DMS 273 (cell line): ENCODE measurements at regions not wholly inside any gene's neighbourhood (a gene's known extent, or its start where the extent isn't known, plus 50 kb on each side); places are given as distances from the start of the nearest gene placed in this dataset.

ENCODE experiments used
- DNase-seq: peaks from one replicate; lab custom pipeline; 2025; ENCODE audit not compliant: unreplicated experiment; lab: John Stamatoyannopoulos, UW

DNA sequence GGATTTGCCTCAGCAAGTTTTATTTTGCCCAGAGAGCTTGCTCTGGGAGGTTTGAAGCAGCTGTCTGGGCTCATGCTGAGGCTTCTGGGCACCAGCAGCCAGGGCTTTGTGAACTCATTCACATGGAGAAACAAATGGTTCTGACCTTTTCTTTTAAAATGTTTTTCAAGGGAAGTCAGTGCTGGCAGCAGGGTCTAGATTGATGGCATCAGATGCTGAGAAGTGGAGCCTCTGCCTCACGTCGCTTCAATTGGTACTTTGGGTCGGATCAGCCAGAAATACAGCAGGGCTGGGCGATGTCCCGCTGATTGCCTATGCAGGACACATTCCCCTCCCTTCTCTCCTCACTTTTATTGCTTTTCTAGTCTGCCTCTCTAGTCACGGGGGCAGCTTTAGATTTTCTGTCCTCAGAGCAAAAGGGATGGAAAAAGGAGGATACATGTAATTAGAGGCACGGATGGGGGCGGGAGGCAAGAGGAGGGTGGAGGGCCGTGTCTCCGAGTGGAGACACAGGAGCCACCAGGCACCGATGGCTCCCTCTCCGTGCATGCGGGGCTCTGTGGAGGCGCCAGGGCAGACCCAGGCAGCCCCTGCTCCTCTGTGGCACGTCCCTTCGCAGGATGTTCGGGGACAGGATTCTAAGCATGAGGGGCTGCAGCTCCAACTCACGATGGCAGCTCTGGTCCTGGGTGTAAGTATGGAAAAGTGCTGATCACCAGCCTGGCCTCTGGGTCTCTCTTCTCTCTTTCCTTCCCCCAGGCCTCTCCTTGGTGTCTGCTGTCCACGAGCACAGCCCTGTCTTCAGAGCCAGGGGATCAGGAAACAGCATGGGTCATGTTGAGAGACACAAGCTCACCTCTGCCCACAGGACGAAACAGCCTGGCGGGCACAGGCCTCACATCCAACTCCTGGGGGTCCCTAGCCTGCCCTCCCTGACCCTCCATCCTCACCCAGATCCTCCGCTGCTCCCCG, 116.1 kb downstream of the FAM43A start:
- peak; percentile 41 for DNase-seq

DNA sequence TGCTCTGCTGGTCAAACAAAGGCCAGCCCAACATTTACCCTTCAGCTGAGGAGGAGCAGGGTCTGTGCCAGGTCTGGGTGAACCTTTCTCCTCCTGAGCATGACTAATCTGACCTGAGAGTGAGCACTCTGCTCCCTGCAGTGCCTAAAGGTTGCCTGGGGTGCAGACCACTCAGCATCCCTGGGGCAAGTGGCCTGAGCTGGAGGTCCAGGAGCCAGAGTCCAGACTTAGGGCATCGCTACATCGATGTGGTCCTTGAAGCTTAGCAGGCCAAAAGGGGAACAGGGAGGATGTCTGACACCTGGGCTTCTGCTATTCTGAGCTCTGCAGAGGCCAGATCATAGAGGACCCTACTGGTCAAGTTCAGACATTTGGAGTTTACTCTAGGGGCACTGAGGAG, 119.1 kb downstream of the FAM43A start:
- DNase-seq: no peak

DNA sequence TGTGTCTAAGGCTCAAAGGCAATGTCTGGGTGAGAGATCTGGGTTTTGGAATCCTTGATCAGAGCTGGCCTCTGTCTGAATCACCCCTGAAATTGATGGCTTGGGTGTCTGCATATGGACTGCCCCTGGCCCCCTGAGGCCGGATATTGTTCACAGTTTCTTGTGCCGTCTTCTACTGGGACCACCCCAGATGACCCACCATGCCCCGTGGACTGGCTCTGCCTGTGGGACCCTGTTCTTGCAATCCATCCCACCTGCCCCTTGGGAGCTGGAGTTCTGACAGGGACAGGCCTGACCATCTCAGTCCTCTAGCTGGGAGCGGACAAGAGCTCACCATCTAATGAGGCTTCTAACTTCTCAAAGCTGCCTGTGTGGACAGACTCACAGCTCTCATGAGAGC, 119.9 kb downstream of the FAM43A start:
- no peak for DNase-seq

DNA sequence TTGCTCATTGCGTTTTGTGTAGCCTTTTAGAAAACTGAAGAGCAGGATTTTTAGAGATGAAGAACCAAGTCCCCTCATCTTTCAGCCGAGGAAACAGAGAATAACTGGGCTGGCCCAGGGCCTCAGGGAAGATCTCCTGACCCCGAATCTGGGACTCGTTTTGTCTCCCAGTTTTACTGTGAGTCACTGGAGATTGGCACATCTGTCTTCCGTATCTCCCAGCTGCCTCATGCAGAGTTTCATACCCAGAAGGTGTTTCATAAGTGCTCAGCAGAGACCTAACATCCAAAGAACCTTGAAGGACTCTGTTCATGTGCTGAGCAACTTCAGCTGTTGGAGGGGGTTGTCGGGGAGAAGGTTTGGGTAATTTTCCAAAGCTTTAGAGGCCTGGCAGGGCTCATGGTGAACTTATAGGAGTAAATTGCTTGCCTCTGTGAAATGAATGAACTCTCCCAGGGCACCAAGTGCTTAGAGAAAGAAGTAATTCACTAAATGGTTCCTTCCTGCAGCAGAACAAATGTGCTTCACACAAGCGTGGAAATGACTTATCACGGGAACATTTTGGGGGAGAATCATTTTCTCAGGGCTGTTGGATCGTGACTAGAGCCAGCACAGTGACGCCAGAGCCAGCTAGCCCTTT, 121.4 kb downstream of the FAM43A start:
- peak; percentile 19 for DNase-seq

DNA sequence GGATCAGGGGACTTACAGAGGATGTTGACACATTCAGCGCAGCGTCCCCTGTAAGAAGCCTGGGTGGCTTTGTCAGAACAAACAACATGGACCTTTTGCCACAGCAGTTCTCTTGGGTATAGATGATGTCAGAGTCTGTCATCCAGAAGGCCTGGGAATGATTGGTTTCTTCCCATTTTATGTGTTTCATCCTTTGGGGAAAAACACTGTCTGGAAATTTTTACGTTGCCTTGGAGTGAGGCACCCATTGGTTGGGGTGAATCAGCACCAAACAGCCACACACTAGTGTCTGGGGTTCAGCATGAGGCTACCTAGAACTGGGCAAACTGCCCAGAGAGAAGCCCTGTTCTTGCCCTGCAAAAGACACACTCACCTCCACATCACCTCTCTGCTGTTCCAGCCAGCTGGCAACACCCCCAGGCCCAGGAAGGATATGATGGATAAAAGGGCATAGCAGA, 123.0 kb downstream of the FAM43A start:
- no peak for DNase-seq

DNA sequence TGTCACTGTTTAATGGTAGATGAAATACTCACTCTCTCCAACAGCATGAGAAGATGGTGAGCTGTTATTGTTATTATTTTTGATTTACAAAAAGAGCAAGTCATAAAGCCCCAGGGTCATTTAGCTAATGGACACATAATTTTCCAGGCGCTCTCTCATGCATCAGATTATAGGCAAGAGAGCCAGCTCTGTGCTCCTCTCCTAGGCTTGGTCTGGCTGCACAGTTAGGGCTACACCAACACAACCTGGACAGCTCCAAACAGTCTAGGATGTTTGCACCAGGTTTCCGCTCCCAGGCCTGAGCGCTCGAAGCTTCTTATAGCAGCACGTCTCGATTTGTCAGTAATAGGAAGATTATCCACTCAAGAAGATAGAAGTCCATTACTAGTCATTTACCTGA, 123.7 kb downstream of the FAM43A start:
- DNase-seq: no peak

DNA sequence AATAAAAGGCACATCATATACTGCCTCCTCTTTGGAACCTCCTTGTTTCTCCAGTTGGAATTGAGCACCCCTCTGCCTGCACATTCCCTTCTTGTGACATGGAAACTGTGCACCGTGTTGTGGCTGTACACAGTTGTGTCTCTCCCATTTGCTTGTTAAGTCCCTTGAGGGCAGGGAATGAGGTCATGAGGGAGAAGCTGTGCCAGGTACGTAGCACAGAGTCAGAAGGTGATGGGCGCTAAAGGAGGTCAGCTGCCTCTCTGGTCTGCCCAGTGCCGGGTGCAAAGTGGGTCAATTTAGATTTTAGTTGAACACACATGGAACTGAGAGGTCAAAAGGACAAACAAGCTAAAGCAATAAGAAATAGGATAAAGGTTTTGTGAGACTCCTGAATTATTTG, 124.4 kb downstream of the FAM43A start:
- DNase-seq: no peak

DNA sequence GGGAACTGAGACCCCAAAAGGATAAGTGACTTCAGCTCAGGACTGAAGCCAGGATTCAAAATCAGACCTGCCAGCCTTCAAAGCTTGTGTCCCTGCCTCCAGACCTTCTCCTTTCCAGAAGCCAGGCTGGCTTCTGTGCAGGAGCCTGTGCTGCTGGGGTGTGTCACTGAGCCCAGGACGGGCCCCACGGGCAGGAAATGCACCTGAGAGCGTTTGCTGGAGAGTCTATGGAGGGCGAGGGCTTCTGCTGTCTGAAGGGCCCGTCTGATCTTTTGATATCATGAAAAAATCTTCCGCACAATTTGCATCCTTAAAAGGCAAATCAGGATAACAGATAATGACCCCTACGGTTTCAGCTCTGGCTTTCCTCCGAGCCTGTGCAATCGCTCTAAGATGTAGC, 125.4 kb downstream of the FAM43A start:
- no peak for DNase-seq

DNA sequence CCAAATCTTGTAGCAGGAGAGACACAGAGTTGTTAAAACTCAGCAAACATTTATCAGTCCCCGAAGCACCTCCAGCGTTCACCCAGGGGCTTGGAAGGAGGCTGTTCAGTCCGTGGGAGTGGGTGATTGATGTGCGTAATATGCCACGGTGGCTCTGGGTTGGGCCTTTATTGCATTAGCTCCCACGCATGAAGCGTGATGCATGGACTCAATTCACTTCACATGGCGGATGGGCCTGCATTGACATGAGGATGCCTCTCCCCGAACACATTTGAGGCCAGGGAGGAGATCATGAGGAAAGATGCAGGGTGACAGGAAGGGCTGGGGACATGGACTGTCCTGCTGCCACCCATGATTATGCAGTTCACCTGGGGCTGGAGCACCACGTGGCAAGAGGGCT, 126.5 kb downstream of the FAM43A start:
- no peak for DNase-seq

DNA sequence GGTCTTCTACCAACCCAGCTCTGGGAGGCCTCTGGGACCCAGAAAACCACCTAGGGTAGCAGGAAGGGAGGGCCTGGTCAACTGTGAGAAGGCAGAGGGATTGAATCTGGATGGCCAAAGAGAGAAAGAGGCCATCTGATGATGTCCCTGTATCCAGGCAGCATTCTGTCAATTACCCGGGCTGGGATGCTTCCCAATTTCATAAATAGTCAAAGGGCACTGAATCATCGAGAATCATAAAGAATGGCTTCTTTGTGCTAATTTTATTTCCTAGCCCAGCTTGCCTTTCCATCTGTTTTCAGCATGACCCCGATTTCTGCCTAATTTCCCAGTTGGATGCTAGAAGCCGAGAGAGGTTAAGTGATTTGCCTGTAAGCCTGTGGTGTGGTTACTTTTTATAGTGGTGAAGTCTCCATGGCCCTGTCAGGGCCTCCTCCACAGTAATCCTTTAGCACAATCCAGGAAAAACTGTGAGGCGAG, 129.2 kb downstream of the FAM43A start:
- no peak for DNase-seq

DNA sequence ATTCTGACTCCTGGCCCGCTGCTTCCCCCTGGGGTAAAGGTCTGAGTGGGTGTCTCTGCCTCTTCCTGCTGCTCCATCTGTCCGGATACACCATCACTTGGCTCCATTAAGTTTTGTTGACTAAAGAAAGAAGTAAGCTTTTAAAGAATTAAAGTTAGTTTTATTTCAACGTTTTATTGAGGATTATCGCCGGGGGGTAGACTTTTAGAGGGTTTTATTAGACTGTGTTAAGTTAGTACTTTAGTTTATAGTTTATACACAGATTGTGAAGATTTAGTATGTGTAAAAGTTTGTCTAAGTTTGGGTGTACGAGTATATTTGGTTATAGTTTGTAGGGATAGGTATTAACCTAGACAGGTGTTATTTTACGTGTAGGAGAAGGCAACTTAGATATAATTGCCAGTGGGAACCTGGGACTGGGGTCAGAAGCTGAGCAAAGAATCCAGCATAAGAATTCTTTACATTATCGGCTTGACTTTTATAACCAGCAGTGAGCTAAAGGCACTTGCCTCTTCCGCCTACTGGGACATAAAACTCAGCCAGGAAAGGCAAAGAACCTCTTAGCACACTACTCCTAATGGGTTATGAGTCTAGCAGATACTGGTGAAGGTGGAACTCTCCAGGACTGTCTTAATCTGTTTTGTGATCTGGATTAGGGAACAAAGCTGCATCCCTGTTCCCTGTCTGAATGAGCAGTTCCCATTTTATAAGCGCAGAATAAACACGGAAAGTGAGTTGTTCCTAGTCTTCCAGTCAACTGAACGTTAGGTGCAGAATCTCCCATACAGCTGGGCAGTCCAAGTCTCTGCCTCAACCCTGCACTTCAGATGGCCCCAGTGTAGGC, 131.3 kb downstream of the FAM43A start:
- DNase-seq: no peak

DNA sequence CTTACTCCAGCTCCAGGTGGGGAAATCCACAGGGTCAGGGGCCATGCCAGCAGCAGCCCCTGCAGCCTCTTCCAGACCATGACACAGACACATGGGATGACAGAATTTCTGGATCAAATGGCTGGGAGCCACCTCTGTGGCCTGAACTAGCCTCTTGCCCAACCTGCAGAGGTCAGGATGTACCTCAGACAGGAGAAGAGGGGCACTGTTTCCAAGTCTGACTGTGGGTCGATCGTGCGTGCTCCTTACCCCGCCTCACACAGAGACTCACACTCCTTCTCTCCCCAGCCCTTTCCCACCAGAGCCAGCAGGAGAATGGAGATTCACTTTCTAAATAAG, 131.9 kb downstream of the FAM43A start:
- no peak for DNase-seq

DNA sequence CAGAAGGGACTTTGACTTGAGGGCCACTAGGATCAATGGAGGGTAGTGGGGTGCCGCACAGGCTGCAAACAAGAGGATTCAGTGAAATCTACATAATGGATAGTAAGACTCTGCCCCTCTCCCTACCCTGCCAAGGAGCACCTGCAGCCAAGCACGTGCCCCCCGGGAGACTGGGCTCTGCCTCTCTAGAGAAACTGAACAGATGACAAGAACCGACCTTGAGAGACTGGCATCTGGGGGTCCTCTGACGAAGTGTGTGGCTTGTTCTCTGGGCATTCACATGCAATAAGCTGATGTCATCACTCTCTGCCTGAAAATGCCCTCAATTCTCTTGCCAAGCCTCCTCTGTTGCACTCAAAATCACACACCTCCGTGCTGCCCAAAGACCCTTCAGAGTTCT, 132.3 kb downstream of the FAM43A start:
- peak; percentile 31 for DNase-seq

DNA sequence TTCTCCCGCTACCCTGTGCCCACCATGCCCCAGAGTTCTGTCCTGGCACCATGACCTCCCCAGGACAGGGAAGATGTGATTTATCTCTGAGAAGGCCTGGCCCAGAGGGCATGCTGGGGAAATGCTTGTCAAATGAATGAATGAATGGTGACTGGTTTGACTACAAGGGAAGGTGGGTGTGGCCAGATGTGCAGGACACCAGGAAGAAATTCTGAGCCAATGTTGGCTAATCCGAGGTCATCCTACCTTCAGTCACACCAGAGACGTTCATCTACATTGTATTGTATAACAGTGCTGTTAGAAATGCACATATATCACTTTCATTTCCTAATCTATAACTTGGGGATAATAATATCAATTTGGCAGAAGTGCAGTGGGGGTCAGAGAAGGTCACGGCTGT, 138.4 kb downstream of the FAM43A start:
- no peak for DNase-seq

DNA sequence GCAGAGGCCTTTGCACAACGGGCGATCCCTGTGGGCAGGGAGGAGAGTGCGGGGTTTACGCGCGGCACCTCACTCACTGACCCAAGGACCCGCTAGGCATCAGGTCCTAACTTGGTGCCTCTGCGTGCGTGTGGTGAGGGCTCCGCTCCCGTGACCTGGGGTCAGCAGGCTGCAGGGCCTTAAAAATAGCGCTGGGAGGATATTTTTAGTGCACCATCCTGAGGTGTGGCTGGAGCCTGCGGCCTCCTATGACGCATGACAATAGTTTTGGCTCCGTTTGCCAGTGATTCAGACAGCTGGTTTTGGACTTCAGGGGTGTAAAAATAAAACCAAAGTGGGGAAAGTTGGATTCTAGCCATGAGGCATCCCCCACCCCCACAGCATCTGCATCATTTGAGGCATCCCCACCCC, 139.0 kb downstream of the FAM43A start:
- DNase-seq: peak; percentile 44

DNA sequence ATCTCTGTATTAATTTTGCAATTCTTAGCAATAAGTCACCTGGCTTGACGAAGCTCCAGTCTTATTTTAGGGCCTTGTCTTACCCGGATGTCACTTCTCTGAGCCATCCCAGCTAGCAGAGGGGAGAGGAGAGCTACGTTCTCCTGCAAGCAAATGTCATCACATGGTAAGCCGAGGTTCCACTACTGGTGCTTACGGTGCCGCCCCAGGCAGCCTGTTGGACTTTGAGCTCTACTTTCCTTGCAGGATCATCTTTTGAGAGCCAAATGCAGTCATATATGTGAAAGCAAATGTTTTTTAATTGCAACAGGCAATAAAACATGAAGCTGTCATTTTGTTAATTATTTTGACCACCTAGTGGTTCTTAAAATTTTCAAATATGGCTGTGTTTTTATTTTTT, 140.9 kb downstream of the FAM43A start:
- no peak for DNase-seq

DNA sequence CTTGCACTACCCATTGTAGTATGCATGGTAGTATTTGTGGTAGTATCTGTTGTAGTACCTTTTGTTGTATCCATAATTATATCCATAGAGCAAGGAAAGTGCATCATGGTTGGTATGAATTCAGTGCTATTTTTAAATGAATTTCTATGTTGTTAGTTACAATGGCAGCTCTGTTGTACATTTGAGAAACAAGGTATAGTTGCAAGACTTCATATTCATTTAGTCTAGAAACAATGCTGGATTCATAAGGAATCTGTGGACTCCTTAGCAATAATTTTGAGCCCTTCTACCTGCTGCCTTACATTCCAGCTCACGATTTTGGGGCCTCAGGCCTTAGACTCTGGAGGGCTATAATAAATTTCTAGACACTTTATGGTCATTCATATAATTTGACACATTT, 141.8 kb downstream of the FAM43A start:
- no peak for DNase-seq

DNA sequence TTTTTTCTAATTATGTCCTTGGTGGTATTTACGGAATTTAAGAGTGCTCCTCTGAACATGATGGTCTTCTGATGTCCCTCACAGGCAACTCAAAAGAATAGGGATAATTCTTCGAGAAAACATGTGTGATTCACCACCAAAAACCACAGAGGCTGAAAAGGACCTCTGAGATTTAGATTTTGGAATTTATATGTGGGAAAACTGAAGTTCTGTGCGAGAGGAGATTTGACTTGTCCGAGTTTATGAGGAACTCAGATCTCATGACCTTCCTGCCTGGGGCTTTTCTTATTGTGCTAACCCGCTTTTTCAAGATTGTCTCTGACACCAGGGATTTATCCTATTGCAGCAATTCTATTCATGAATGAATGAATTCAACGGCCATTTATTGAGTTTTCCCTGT, 142.4 kb downstream of the FAM43A start:
- DNase-seq: no peak

DNA sequence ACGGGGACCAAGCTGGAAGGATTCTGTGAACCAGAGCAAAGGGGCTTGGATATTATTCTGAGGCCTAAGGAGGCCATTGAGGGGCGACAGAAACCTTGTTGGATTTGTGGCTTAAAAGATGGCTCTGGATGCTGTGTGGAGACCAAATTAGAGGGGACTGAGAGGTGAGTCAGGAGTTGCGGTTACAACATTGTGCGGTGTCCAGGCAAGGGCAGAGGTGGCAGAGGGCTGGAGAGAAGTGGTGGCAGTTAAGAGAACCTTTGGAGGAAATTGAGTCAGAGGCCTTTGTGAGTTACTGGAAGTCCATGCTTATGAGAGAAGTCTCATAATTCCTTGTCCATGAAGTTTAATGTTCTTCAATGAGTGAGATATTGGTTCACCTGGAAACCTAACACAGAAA, 143.2 kb downstream of the FAM43A start:
- DNase-seq: no peak

DNA sequence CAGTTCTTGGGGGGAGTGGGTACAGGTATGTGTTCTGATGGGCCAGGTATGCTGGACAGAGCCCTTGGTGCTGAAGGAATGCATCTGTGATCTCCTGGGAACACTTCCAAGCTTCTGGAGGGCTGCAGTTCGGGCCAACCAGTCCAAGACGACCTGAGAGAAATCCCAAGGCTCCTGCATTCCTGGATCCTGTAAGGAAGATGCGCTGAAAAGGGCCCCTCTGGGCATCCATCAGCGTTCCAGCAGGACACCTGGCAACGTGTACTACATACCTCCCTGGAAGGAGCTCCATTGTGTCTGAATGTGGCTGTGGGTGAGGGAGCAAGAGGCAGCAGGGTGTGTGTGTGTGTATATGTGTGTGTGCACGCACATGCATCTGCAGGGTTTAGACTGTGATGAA, 144.7 kb downstream of the FAM43A start:
- DNase-seq: no peak

DNA sequence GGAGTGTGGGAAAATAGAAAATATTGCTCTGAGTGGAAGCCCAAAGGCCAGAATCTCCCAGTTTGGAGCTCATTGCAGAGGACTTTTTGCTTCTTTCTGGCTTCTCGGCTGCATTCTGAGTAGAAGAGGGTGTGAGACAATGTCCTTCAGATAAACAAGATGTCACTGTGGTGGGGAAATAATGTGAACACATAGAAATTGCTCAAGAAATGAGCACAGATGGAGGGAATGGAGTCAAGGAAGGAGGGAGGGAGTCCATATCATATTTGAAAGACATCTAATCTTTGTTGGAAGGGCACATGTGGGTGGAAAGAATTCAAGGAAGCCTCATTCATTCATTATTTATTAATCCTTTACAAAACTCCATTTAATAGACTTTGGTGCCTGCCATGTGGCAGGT, 145.3 kb downstream of the FAM43A start:
- no peak for DNase-seq
